HCT116 (cell line): ENCODE measurements at regions not wholly inside any gene's neighbourhood (a gene's known extent, or its start where the extent isn't known, plus 50 kb on each side); places are given as distances from the start of the nearest gene placed in this dataset.

Experiments used
- ATAC-seq: fragments of 200-7000 bp; cut with Tn5 transposase; 2 replicates; pipeline ENCODE4 v1.9.1; 2020; ENCODE audit warnings: mild to moderate bottlenecking, moderate library complexity
- BruUV-seq: library from RNA; stranded (reverse); fragments of 400-500 nt; replicated peaks from 2 replicates; lab custom pipeline; 2021; lab: Mats Ljungman, UMichigan
- CTCF ChIA-PET: fragments of 300-600 bp; sonication (Branson Sonifier 250); formaldehyde crosslinking; loops from one replicate; lab custom pipeline; 2021; ENCODE audit warnings: antibody characterized with exemption; lab: Charles Lee
- POLR2A ChIA-PET: fragments of 300-600, 350-600 bp; sonication (Branson Sonifier 250); formaldehyde crosslinking; loops from one replicate; lab custom pipeline; 2021; ENCODE audit warnings: antibody characterized with exemption; lab: Charles Lee
- RAD21 ChIA-PET, 2 experiments: fragments of 300-600 bp; sonication (Branson Sonifier 250); formaldehyde crosslinking; loops; one replicate each; lab custom pipeline; 2023; ENCODE audit warnings: low total read pairs in 2 of 2; ENCODE audit not compliant: uncharacterized antibody in 2 of 2, unreplicated experiment in 2 of 2, low non-redundant PET in 1 of 2; lab: Charles Lee
- DNase-seq: peaks from one replicate; pipeline ENCODE4 v3.0.0-alpha.2; 2010; ENCODE audit warnings: low read depth, low spot score
- H2AFZ ChIP-seq: fragments of 200-600 bp; shearing (Covaris generic), sonication (generic); 2 replicates; pipeline ENCODE4 v1.6.1; 2017; ENCODE audit warnings: low read depth, mixed run types, mixed read lengths, antibody characterized with exemption, low read length; ENCODE audit not compliant: poor library complexity, severe bottlenecking
- H3K27ac ChIP-seq: 2 replicates; pipeline ENCODE4 v1.5.1; 2012; ENCODE audit warnings: low read depth, low read length
- H3K27me3 ChIP-seq: fragments of 200-600 bp; sonication (generic); 2 replicates; pipeline ENCODE4 v1.6.1; 2016; ENCODE audit warnings: mixed run types, low read length, mixed read lengths; ENCODE audit not compliant: insufficient read depth
- H3K36me3 ChIP-seq, 2 experiments: fragments of 200-500 bp in 1 of 2; fragments of 200-600 bp in 1 of 2; sonication (Bioruptor generic) in 1 of 2; sonication (generic) in 1 of 2; 2 replicates each; pipeline versions ENCODE4 v1.5.1 to v1.6.1; 2014 to 2016; ENCODE audit warnings: low read length in 2 of 2, inconsistent platforms in 1 of 2, mixed read lengths in 1 of 2, mixed run types in 1 of 2; ENCODE audit not compliant: insufficient read depth in 2 of 2, control insufficient read depth in 1 of 2
- H3K4me1 ChIP-seq, 2 experiments: fragments of 200-600 bp in 1 of 2; sonication (generic) in 1 of 2; 2 replicates each; pipeline versions ENCODE4 v1.5.1 to v1.6.1; 2012 to 2017; ENCODE audit warnings: low read length in 2 of 2, inconsistent platforms in 1 of 2, mild to moderate bottlenecking in 1 of 2, mixed read lengths in 1 of 2, mixed run types in 1 of 2, moderate library complexity in 1 of 2; ENCODE audit not compliant: insufficient read depth in 2 of 2, control insufficient read depth in 1 of 2
- H3K4me2 ChIP-seq: fragments of 200-600 bp; sonication (generic); 2 replicates; pipeline ENCODE4 v1.6.1; 2017; ENCODE audit warnings: mixed run types, low read length, mixed read lengths
- H3K4me3 ChIP-seq, 2 experiments: fragments of 200-600 bp in 1 of 2; sonication (generic) in 1 of 2; replicated peaks in 1 of 2; 2 replicates each; pipeline ENCODE4 v1.5.1; 2011 to 2016; ENCODE audit warnings: low read length in 2 of 2, control low read depth in 1 of 2, low read depth in 1 of 2, mild to moderate bottlenecking in 1 of 2, mixed read lengths in 1 of 2, mixed run types in 1 of 2
- H3K79me2 ChIP-seq: fragments of 200-600 bp; sonication (generic); 2 replicates; pipeline ENCODE4 v1.6.1; 2017; ENCODE audit warnings: mild to moderate bottlenecking, mixed run types, low read length, moderate library complexity, mixed read lengths; ENCODE audit not compliant: insufficient read depth
- H3K9ac ChIP-seq: fragments of 200-600 bp; sonication (generic); 2 replicates; pipeline ENCODE4 v1.6.1; 2016; ENCODE audit warnings: low read length, mixed read lengths
- H3K9me2 ChIP-seq: fragments of 200-600 bp; sonication (generic), shearing (Covaris generic); 2 replicates; pipeline ENCODE4 v1.6.1; 2017; ENCODE audit warnings: mixed run types, mild to moderate bottlenecking, moderate library complexity; ENCODE audit not compliant: insufficient read depth
- H3K9me3 ChIP-seq, 2 experiments: fragments of 200-500 bp in 1 of 2; fragments of 200-600 bp in 1 of 2; sonication (Bioruptor generic) in 1 of 2; sonication (generic) in 1 of 2; 2 replicates each; pipeline ENCODE4 v1.6.1; 2014 to 2017; ENCODE audit warnings: low read length in 2 of 2, mixed read lengths in 2 of 2, inconsistent platforms in 1 of 2, low read depth in 1 of 2, mild to moderate bottlenecking in 1 of 2, mixed run types in 1 of 2, moderate library complexity in 1 of 2; ENCODE audit not compliant: control insufficient read depth in 1 of 2, insufficient read depth in 1 of 2
- H4K20me1 ChIP-seq: fragments of 200-600 bp; sonication (generic), shearing (Covaris generic); 2 replicates; pipeline ENCODE4 v1.6.1; 2017; ENCODE audit warnings: mixed run types, mild to moderate bottlenecking, moderate library complexity; ENCODE audit not compliant: insufficient read depth
- CBX3 ChIP-seq: IDR thresholded peaks from 2 replicates; pipeline ENCODE4 v1.6.1; 2012; ENCODE audit warnings: low read depth
- EZH2 ChIP-seq: fragments of 200-600 bp; sonication (generic); IDR thresholded peaks from 2 replicates; pipeline ENCODE4 v1.6.1; 2017; ENCODE audit warnings: antibody characterized with exemption, mixed run types
- POLR2AphosphoS5 ChIP-seq: IDR thresholded peaks from 2 replicates; pipeline ENCODE4 v1.6.1; 2011; ENCODE audit warnings: mild to moderate bottlenecking, low read depth, low read length, moderate library complexity
- SIN3A ChIP-seq: IDR thresholded peaks from 2 replicates; pipeline ENCODE4 v1.6.1; 2012; ENCODE audit warnings: low read depth
- SRF ChIP-seq: IDR thresholded peaks from 2 replicates; pipeline ENCODE4 v1.6.1; 2012; ENCODE audit warnings: low read depth
- ZNF274 ChIP-seq: fragments of 200-500 bp; sonication (Bioruptor generic); IDR thresholded peaks from 2 replicates; pipeline ENCODE4 v1.6.1; 2014; ENCODE audit warnings: mild to moderate bottlenecking, low read depth, low read length, inconsistent platforms
- intact Hi-C: fragments of 100-400 bp; cut with micrococcal nuclease; formaldehyde crosslinking; loops from 2 replicates; pipeline ENCODE4 v1.10.0; 2022

DNA sequence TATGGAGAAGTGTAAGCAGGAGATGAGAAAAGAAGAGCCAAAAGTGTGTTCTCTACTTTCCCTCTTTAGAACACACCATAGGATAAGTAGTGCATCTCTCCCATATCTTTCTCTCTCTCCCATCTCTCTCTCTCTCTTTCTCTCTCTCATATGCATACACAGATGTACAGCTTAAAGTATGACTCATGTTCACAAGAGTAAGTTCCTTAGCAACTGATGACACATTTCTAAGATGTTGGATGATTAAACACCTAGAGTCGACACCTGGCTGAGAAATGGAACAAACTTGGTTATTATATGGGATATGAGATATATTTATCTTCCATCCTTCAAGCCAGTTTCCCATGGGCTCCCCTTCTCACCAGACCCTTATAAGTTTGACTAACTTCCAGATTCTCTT, 113.5 kb downstream of the TMEM132E start:
- intact Hi-C loops, result loop anchor here (10.0 kb wide), 1 partner anchor 102 kb away; no protein-coding TSS in a partner anchor
- DNase-seq (no peak), ATAC-seq (no peak)
- Histone ChIP-seq H3K27me3 (peaks cover 36% of the 10 kb centered on the region), H3K9ac (no peak overlapping the region), H3K27ac (no peak overlapping the region), H3K9me3 (no peaks in the 10 kb centered on the region), H3K4me2 (no peak overlapping the region), H4K20me1 (no peaks in the 10 kb centered on the region), H3K9me2 (no peaks in the 10 kb centered on the region), H3K79me2 (no peaks in the 10 kb centered on the region)
- ChIA-PET POLR2A (no interaction called here), CTCF (no interaction called here)
- TF ChIP-seq EZH2, result no peak
- TF ChIP-seq CBX3, result no peak
- TF ChIP-seq POLR2AphosphoS5, result no peak
- TF ChIP-seq SIN3A, result no peak
- no peak for TF ChIP-seq ZNF274
- no peak for TF ChIP-seq SRF
- TF ChIP-seq, all 23 proteins: peak for 0
- no peaks in the 10 kb centered on the region for H3K4me1 ChIP-seq
- no peaks in the 10 kb centered on the region for H3K36me3 ChIP-seq
- no peak overlapping the region for H3K4me3 ChIP-seq
- RAD21 ChIA-PET, result no interaction called here
- BruUV-seq, result no TSS peak
- H2AFZ ChIP-seq, result no peak overlapping the region
